ENCODE measurements at regions not wholly inside any gene's neighbourhood (a gene's known extent, or its start where the extent isn't known, plus 50 kb on each side); places are given as distances from the start of the nearest gene placed in this dataset.
"Not testable (repeated sequence)": the region's sequence is repeated elsewhere in the genome, so short reads cannot be mapped to it uniquely, and the experiment has no call there.

DNA sequence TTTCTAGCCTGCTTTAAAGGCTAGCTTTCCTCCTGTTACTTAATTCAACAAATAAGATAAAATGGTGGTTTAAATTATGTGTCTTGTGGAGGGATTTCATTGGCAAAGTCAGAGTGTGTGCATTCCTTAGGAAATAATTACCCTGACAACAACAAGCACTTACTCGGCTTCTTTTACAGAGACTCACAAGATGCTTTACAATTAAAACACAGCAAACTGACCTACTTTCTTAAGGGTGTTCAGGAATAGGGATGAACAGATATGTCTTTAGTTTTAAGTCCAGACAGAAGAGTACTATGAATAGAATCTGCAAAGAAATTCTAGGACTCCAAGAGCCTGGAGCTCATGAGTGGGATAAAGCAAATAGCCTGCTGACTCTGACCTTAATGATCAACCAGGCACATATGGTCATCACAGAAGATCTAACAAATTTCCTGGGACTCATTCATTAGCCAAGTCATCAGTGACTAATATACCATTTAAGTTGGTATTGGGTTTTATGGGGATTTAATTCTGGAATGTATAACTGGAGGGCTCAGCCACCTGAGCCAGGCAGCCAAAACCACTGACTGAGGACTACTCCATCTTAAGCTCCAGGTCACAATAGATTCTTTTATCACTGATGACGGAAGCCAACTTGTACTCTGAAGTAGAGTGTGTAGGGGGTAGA lies 161.8 kb upstream of the RIMS1 start:
- no peak for DNase-seq (ENCODE audit: low spot score)

DNA sequence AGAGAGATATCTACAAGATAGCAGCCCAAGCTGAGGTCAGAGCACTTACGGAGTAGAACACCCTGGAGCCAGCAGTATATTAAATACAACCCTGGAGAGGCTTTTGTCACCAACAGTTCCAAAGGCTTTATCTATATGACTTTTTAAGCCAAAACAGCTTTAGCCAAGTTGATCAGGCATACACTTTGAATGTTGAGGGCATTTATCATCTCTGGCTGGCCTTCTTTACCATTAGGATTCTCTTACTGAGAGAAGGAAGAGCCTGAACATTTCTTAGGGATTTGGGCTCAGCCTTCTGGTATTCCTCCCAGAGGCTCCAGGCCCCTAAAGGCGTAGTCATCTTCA lies 161.3 kb upstream of the RIMS1 start:
- no peak for DNase-seq (ENCODE audit: low spot score)

DNA sequence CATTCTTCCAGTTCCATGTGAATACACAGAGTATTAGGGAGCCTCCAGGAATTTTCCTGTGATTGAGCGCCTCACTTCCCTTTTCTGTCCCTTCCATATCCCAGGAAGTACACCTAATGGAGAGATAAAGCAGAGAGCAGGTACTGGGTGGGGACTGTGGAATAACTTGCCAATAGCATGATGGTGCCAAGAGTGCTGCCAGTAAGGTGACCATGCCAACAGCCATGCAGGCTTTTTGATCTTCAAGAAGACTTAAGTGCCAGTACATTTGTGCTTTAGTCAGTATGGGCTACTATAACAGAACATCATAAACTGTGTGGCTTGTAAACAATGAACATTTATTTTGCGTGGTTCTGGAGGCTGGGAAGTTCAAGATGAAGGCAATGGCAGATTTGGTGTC lies 160.2 kb upstream of the RIMS1 start:
- no peak for DNase-seq (ENCODE audit: low spot score)

DNA sequence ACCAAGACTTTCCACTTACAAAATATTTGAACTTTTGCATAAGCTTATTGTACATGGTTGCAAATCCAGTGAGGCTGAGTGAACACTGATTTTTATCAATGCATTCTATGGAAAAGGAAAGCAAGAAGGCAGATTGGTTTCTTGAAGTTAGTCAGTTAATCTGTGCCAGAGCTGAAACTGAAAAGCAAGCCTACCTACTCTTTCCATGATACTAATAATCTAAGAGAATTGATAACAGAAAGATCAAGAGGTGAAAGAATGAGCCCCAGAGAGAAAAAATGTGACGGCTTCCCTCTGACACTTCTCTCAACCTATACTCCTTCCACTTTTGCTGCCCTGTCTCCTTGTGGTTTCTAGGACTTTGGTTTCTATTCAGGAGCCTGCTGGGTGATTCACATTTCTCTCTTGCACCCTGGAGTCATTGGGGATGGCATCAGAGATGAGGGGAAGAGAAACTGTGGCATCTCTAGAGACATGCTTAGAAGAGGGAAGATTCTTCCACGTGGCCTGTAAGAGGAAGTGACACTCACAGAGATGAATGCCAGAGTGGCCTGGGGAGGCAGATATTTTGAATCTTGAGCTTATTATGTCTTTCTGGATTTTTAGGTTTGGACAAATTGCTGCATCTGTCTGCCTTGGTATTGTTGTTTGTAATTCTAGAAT lies 158.6 kb upstream of the RIMS1 start:
- no peak for DNase-seq (ENCODE audit: low spot score)

DNA sequence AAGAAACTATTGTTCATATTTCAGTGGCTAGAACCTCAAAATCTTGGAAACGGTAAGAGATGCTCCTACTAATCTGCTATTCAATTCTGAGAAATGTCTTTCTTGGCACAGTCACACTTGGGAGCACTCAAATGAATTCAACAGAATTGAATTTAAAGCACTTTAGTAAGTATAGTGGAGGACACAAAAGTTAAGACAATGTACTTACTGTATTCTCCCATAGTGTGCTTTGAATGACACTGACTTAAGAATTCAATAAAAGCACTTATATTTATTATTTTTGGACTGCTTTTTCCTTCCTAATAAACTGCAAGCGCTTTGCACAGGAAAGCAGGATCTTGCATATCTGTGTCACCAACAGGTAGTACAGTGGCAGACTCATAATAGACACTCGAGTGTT lies 156.1 kb upstream of the RIMS1 start:
- no peak for DNase-seq (ENCODE audit: low spot score)

DNA sequence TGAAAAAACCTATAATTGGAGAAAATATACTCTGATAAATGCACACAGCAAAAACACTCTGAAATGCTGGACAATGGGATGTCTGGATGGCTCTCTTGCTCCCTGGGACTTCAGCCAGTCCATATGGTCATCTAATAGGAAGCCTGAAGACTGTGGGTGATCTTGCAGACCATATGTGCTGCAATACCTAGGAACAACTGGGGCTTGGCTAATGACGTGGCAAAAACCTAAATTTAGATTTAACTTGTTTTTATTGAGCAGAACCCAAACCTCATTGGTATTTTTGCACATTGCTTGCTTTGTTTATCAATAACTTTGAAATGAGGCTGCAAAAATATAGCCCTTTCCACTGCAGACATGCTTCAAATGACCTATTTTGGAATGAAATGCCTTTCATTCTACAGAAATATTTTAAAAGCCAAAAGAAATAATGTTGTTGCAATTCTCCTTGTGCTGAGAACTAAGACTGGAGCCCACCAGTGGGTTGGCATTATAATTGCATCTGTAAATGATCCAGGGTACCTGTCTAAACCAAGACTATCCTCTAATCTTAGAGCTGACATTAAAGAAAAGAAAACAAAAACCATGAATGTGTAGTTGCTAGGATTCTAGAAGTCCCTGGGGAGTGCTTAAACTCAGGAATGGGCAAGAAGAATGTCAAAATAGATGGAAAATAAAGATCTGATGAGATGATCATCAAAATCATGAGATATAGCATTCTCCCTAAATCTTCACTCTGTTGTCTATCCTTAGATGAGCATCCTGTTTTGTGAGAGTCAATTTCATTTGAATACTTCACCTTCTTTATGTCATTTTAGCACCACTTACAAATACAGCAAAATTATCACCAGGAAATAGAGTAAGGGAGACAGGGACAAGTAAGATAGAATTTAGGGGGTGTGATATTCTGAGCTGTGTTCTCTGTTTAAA lies 152.1 kb upstream of the RIMS1 start:
- no peak for DNase-seq (ENCODE audit: low spot score)

- DNase-seq (ENCODE audit: low spot score) = no peak
Measured at GRCh38 chr6:71737953-71738352, 148.4 kb upstream of the RIMS1 start.

GRCh38 chr6:71745525-71745924 lies 140.8 kb upstream of the RIMS1 start:
- DNase-seq (ENCODE audit: low spot score) = no peak

- DNase-seq (ENCODE audit: low spot score) = no peak
Measured at GRCh38 chr6:71766146-71766760, 120.1 kb upstream of the RIMS1 start.

DNA sequence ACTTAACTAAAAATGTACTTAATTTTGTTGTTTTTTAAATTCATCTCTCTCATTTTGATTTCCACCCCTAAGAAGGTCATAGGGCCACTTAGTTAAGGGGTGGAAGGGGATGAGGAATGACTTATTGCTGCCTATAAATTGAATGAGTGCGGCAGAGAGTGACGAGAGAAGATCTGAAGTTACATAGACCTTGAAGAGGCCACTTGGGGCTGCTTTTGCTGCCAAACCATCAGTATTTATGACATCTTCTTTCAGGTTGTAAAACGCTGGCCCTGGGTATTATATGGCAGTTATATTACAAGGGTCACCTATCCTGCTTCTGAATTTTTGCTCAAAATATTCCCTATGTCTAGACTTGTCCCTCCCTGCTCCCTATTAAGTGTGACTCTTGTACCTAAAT lies 119.6 kb upstream of the RIMS1 start:
- DNase-seq (ENCODE audit: low spot score) = no peak

GRCh38 chr6:71768356-71768755 lies 118.0 kb upstream of the RIMS1 start:
- no peak for DNase-seq (ENCODE audit: low spot score)

GRCh38 chr6:71808865-71809264 lies 77.5 kb upstream of the RIMS1 start:
- no peak for DNase-seq (ENCODE audit: low spot score)

- no peak for DNase-seq (ENCODE audit: low spot score)
Measured at GRCh38 chr6:71810880-71811279, 75.5 kb upstream of the RIMS1 start.

DNA sequence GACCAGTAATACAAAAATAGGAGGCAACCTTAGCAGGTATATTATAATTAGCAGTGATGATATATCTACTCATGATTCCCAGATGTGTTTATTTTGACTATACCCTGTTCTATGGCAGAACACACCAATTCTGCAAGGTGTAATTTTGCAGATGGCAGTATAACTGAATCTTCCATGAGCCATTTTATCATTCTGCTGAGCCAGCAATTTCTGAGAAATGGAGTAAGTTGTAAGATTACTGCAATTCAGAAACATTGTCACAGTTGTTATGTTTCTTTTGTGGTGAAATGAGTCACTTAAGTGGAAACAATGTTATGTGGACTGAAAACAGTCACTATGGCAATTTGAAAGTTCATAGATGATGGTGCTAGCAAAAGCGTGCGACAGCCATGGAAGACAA lies 63.7 kb upstream of the RIMS1 start:
- DNase-seq (ENCODE audit: low spot score) = no peak

- not testable (repeated sequence) for DNase-seq (ENCODE audit: low spot score)
Measured at GRCh38 chr6:71832110-71832764, 54.1 kb upstream of the RIMS1 start.

Measured in AG08396 (cell line).